Testis (tissue), 2 donors: ENCODE measurements at regions not wholly inside any gene's neighbourhood (a gene's known extent, or its start where the extent isn't known, plus 50 kb on each side); places are given as distances from the start of the nearest gene placed in this dataset.

ENCODE experiments used
- CTCF ChIP-seq, 3 experiments: fragments of 450-650 bp in 2 of 3; fragments of 200-600 bp in 1 of 3; sonication (generic) in 1 of 3; IDR thresholded peaks; one replicate each; pipeline ENCODE4 v1.5.1; 2016 to 2019; ENCODE audit warnings: antibody characterized with exemption in 3 of 3, mild to moderate bottlenecking in 2 of 3, moderate library complexity in 1 of 3
- POLR2A ChIP-seq: fragments of 450-650 bp; IDR thresholded peaks from one replicate; pipeline ENCODE4 v1.6.1; 2017; ENCODE audit warnings: antibody characterized with exemption, mild to moderate bottlenecking, moderate library complexity

DNA sequence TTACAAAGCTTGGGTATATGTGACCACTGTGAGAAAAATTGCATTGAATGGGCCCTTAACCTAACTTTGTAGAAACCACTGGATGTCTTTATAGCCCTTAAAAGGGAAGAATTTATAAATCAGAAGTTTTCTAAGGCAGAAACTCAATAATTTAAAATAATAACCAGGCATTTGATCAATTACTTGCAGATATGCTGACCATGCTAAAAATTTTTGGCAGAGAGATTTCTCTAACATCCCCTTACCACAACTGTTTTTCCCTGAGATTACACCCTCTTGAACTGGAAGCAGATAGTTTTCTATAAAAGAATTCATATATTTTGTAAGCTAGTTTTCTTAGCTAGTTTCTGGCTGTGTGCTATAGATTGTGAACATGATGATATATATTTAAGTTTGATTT lies 428.3 kb downstream of the KIF4B start:
- no peak for TF ChIP-seq CTCF (IDR thresholded peaks at IDR 0.05)
- no peak for TF ChIP-seq POLR2A
